GM19239 (cell line): ENCODE measurements at regions not wholly inside any gene's neighbourhood (a gene's known extent, or its start where the extent isn't known, plus 50 kb on each side); places are given as distances from the start of the nearest gene placed in this dataset.

Experiments
- DNase-seq: peaks from one replicate; pipeline ENCODE4 v3.0.0; 2011; ENCODE audit warnings: low spot score; ENCODE audit not compliant: insufficient read length
- FAIRE-seq: peaks from 2 replicates; lab custom pipeline; 2011; peaks lifted over from hg19 to GRCh38; lab: Jason Lieb, UNC

GRCh38 chr9:106708475-106709146 lies 154.4 kb upstream of the ZNF462 start:
- FAIRE-seq (no peak), DNase-seq (no peak)

GRCh38 chr9:106712279-106712678 lies 150.7 kb upstream of the ZNF462 start:
- DNase-seq (no peak), FAIRE-seq (no peak)

- DNase-seq (no peak), FAIRE-seq (no peak)
Measured at GRCh38 chr9:106713206-106713605, 149.8 kb upstream of the ZNF462 start.

GRCh38 chr9:106716820-106717219 lies 146.1 kb upstream of the ZNF462 start:
- FAIRE-seq, result no peak
- no peak for DNase-seq

GRCh38 chr9:106717686-106718085 lies 145.3 kb upstream of the ZNF462 start:
- FAIRE-seq, result no peak

GRCh38 chr9:106718936-106719335 lies 144.0 kb upstream of the ZNF462 start:
- FAIRE-seq, result no peak
- no peak for DNase-seq

More at GRCh38 chr9:106717686-106718085, 145.3 kb upstream of the ZNF462 start:
- no peak for DNase-seq

- FAIRE-seq, result no peak
- no peak for DNase-seq
Measured at GRCh38 chr9:106722051-106722753, 140.8 kb upstream of the ZNF462 start.

GRCh38 chr9:106723926-106724325 lies 139.0 kb upstream of the ZNF462 start:
- DNase-seq, result no peak
- no peak for FAIRE-seq

- FAIRE-seq (no peak), DNase-seq (no peak)
Measured at GRCh38 chr9:106724566-106724965, 138.4 kb upstream of the ZNF462 start.

GRCh38 chr9:106726070-106726815 lies 136.7 kb upstream of the ZNF462 start:
- DNase-seq (no peak), FAIRE-seq (no peak)

- DNase-seq, result no peak
- no peak for FAIRE-seq
Measured at GRCh38 chr9:106727969-106728368, 135.0 kb upstream of the ZNF462 start.

GRCh38 chr9:106728860-106729259 lies 134.1 kb upstream of the ZNF462 start:
- FAIRE-seq (no peak), DNase-seq (no peak)

- FAIRE-seq (no peak), DNase-seq (no peak)
Measured at GRCh38 chr9:106731910-106732309, 131.1 kb upstream of the ZNF462 start.

GRCh38 chr9:106733828-106734380 lies 129.1 kb upstream of the ZNF462 start:
- DNase-seq (no peak), FAIRE-seq (no peak)

- FAIRE-seq, result no peak
- DNase-seq, result no peak
Measured at GRCh38 chr9:106737516-106737915, 125.5 kb upstream of the ZNF462 start.

- DNase-seq (no peak), FAIRE-seq (no peak)
Measured at GRCh38 chr9:106738109-106738508, 124.9 kb upstream of the ZNF462 start.

GRCh38 chr9:106745457-106745856 lies 117.5 kb upstream of the ZNF462 start:
- no peak for FAIRE-seq
- DNase-seq, result no peak

GRCh38 chr9:106745876-106746275 lies 117.1 kb upstream of the ZNF462 start:
- FAIRE-seq (no peak), DNase-seq (no peak)

GRCh38 chr9:106751681-106752080 lies 111.3 kb upstream of the ZNF462 start:
- FAIRE-seq (no peak), DNase-seq (no peak)

- no peak for FAIRE-seq
- no peak for DNase-seq
Measured at GRCh38 chr9:106752581-106752980, 110.4 kb upstream of the ZNF462 start.

GRCh38 chr9:106753155-106753671 lies 109.8 kb upstream of the ZNF462 start:
- DNase-seq, result peak; percentile 13

More at GRCh38 chr9:106753155-106753671, 109.8 kb upstream of the ZNF462 start:
- FAIRE-seq, result peak; percentile 80
